H9 (cell line): ENCODE measurements at regions not wholly inside any gene's neighbourhood (a gene's known extent, or its start where the extent isn't known, plus 50 kb on each side); places are given as distances from the start of the nearest gene placed in this dataset.

Experiments
- DNase-seq: peaks from one replicate; pipeline ENCODE4 v3.0.0-alpha.2; 2017
- H2AFZ ChIP-seq: one replicate; pipeline ENCODE4 v1.6.1; 2013; ENCODE audit warnings: mild to moderate bottlenecking, low read length, control low read depth, moderate library complexity
- H2AK5ac ChIP-seq: 2 replicates; pipeline ENCODE4 v1.6.1; 2013; ENCODE audit warnings: low read length, control low read depth, mixed read lengths; ENCODE audit not compliant: insufficient read length
- H2BK120ac ChIP-seq: one replicate; pipeline ENCODE4 v1.6.1; 2013; ENCODE audit warnings: low read depth, mild to moderate bottlenecking, low read length, control low read depth, inconsistent platforms; ENCODE audit not compliant: poor library complexity, severe bottlenecking
- H2BK12ac ChIP-seq: 2 replicates; pipeline ENCODE4 v1.6.1; 2013; ENCODE audit warnings: low read length, control low read depth, mixed read lengths, low read depth; ENCODE audit not compliant: insufficient read length
- H2BK15ac ChIP-seq: 2 replicates; pipeline ENCODE4 v1.6.1; 2013; ENCODE audit warnings: low read depth, low read length, control low read depth
- H2BK20ac ChIP-seq: one replicate; pipeline ENCODE4 v1.6.1; 2013; ENCODE audit warnings: low read depth, mild to moderate bottlenecking, low read length, control low read depth, inconsistent platforms; ENCODE audit not compliant: poor library complexity, severe bottlenecking
- H2BK5ac ChIP-seq: 2 replicates; pipeline ENCODE4 v1.6.1; 2013; ENCODE audit warnings: low read length, control low read depth, mixed read lengths; ENCODE audit not compliant: insufficient read length
- H3K14ac ChIP-seq: 2 replicates; pipeline ENCODE4 v1.6.1; 2013; ENCODE audit warnings: low read length, control low read depth; ENCODE audit not compliant: insufficient read depth
- H3K18ac ChIP-seq: 2 replicates; pipeline ENCODE4 v1.6.1; 2013; ENCODE audit warnings: low read depth, mild to moderate bottlenecking, mixed read lengths, low read length, control low read depth; ENCODE audit not compliant: insufficient read length
- H3K23ac ChIP-seq: 2 replicates; pipeline ENCODE4 v1.6.1; 2013; ENCODE audit warnings: low read length, control low read depth, mixed read lengths, low read depth; ENCODE audit not compliant: insufficient read length
- H3K23me2 ChIP-seq: 2 replicates; pipeline ENCODE4 v1.6.1; 2013; ENCODE audit warnings: low read depth, mild to moderate bottlenecking, mixed read lengths, low read length, control low read depth; ENCODE audit not compliant: insufficient read length, poor library complexity, severe bottlenecking
- H3K27ac ChIP-seq: 2 replicates; pipeline ENCODE4 v1.5.1; 2013; ENCODE audit warnings: low read length, control low read depth, mixed read lengths, low read depth; ENCODE audit not compliant: insufficient read length
- H3K27me3 ChIP-seq: 2 replicates; pipeline ENCODE4 v1.6.1; 2013; ENCODE audit warnings: low read length, control low read depth, inconsistent platforms; ENCODE audit not compliant: insufficient read depth
- H3K4ac ChIP-seq: 2 replicates; pipeline ENCODE4 v1.6.1; 2013; ENCODE audit warnings: low read depth, mild to moderate bottlenecking, control low read depth, inconsistent platforms, low read length, moderate library complexity
- H3K4me1 ChIP-seq: 2 replicates; pipeline ENCODE4 v1.6.1; 2013; ENCODE audit warnings: low read length, control low read depth, inconsistent platforms; ENCODE audit not compliant: insufficient read depth
- H3K4me2 ChIP-seq: 2 replicates; pipeline ENCODE4 v1.6.1; 2013; ENCODE audit warnings: low read length, control low read depth, mixed read lengths; ENCODE audit not compliant: insufficient read length, insufficient read depth
- H3K56ac ChIP-seq: 2 replicates; pipeline ENCODE4 v1.6.1; 2013; ENCODE audit warnings: low read depth, mild to moderate bottlenecking, mixed read lengths, low read length, control low read depth; ENCODE audit not compliant: insufficient read length
- H3K79me1 ChIP-seq: 2 replicates; pipeline ENCODE4 v1.6.1; 2013; ENCODE audit warnings: low read depth, mild to moderate bottlenecking, moderate library complexity, low read length, control low read depth, inconsistent platforms; ENCODE audit not compliant: insufficient read depth, poor library complexity, severe bottlenecking
- H3K79me2 ChIP-seq: 2 replicates; pipeline ENCODE4 v1.6.1; 2013; ENCODE audit warnings: low read length, control low read depth, inconsistent platforms; ENCODE audit not compliant: insufficient read depth
- H3K9ac ChIP-seq: 2 replicates; pipeline ENCODE4 v1.6.1; 2013; ENCODE audit warnings: low read length, control low read depth, mixed read lengths; ENCODE audit not compliant: insufficient read length; ENCODE audit errors: extremely low read depth
- H3K9me3 ChIP-seq: one replicate; pipeline ENCODE4 v1.6.1; 2013; ENCODE audit warnings: low read depth, low read length, inconsistent platforms; ENCODE audit not compliant: control insufficient read depth
- H3T11ph ChIP-seq: one replicate; pipeline ENCODE4 v1.6.1; 2013; ENCODE audit warnings: mild to moderate bottlenecking, low read length, control low read depth, inconsistent platforms
- H4K20me1 ChIP-seq: one replicate; pipeline ENCODE4 v1.6.1; 2013; ENCODE audit not compliant: control insufficient read depth, insufficient read length, insufficient read depth
- H4K5ac ChIP-seq: 2 replicates; pipeline ENCODE4 v1.6.1; 2013; ENCODE audit warnings: low read depth, mild to moderate bottlenecking, mixed read lengths, low read length, control low read depth; ENCODE audit not compliant: insufficient read length
- H4K8ac ChIP-seq: replicated peaks from 2 replicates; pipeline ENCODE4 v1.6.1; 2013; ENCODE audit warnings: low read length, control low read depth, mixed read lengths, low read depth; ENCODE audit not compliant: insufficient read length
- H4K91ac ChIP-seq: 2 replicates; pipeline ENCODE4 v1.6.1; 2013; ENCODE audit warnings: low read depth, mild to moderate bottlenecking, moderate library complexity, mixed read lengths, low read length, control low read depth; ENCODE audit not compliant: insufficient read length
- H3K27ac Mint-ChIP-seq, 3 experiments: 2 replicates in 2 of 3; 3 replicates in 1 of 3; pipeline ENCODE4 v1.8.0; 2020 to 2021; ENCODE audit warnings: mixed read lengths in 3 of 3, mild to moderate bottlenecking in 1 of 3, moderate library complexity in 1 of 3
- H3K27me3 Mint-ChIP-seq: 2 replicates; pipeline ENCODE4 v1.8.0; 2021; ENCODE audit warnings: low read depth, mild to moderate bottlenecking, moderate library complexity, mixed read lengths
- H3K36me3 Mint-ChIP-seq, 3 experiments: 2 replicates in 2 of 3; 3 replicates in 1 of 3; pipeline ENCODE4 v1.8.0; 2020 to 2021; ENCODE audit warnings: low read depth in 3 of 3, mixed read lengths in 3 of 3; ENCODE audit not compliant: insufficient read depth in 1 of 3
- H3K4me1 Mint-ChIP-seq, 2 experiments: 2 replicates each; pipeline ENCODE4 v1.8.0; 2020; ENCODE audit warnings: mixed read lengths in 2 of 2
- H3K4me3 Mint-ChIP-seq, 2 experiments: 2 replicates in 1 of 2; 3 replicates in 1 of 2; pipeline ENCODE4 v1.8.0; 2020 to 2021; ENCODE audit warnings: mild to moderate bottlenecking in 2 of 2, mixed read lengths in 2 of 2, moderate library complexity in 1 of 2
- H3K9me3 Mint-ChIP-seq, 2 experiments: 2 replicates in 1 of 2; 3 replicates in 1 of 2; pipeline ENCODE4 v1.8.0; 2020; ENCODE audit warnings: mild to moderate bottlenecking in 2 of 2, mixed read lengths in 2 of 2, moderate library complexity in 1 of 2
- WGBS: extraction: QIAGEN DNeasy Blood & Tissue Kit; methylation state at CpG from one replicate; pipeline ENCODE4 v1.1.7; 2013; ENCODE audit warnings: missing lambda C conversion rate, low lambda C conversion rate, mixed read lengths; ENCODE audit not compliant: insufficient read length; ENCODE audit errors: extremely low coverage; 5-methylcytosine and 5-hydroxymethylcytosine counted together
- TF ChIP-seq, protein P1 (sequence below): fragments of 200-600 bp; sonication (generic); conservative IDR thresholded peaks from 3 replicates; pipeline ENCODE4 v1.8.0; 2021; ENCODE audit warnings: antibody characterized with exemption, mild to moderate bottlenecking

DNA sequence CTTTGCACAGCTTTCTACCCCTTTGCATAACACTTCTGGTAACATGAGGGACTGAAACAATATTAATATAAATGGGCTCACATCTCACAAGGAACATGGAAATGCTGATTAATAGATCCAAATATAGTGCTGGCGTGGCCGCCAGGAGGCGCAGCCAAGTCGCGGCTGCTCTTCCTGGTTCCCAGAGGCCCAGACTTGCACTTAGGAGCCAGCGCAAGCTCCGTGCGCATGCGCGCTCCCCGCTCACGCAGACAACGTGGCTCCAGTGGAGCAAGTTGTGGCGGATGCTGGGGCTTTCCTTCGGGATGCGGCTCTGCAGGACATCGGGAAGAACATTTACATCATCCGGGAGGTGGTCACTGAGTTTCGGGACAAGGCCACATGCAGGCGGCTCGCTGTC, 318.3 kb upstream of the SLC7A11 start:
- Histone ChIP-seq H3K14ac (no peak overlapping the region), H3K18ac (no peak overlapping the region), H3K9me3 (no peaks in the 10 kb centered on the region), H2BK120ac (no peak overlapping the region), H4K8ac (no peak overlapping the region), H2BK5ac (no peak overlapping the region), H3T11ph (no peak overlapping the region), H2AK5ac (no peak overlapping the region), H3K79me2 (peaks cover 1% of the 10 kb centered on the region; the same call in 1 of the 2 replicates), H4K20me1 (no peaks in the 10 kb centered on the region), H2BK12ac (no peak overlapping the region), H2BK15ac (no peak overlapping the region), H3K9ac (no peak overlapping the region), H3K27me3 (no peaks in the 10 kb centered on the region), H4K91ac (no peak overlapping the region), H3K23me2 (no peaks in the 10 kb centered on the region), H3K27ac (no peak overlapping the region), H2BK20ac (no peak overlapping the region), H3K4me1 (no peaks in the 10 kb centered on the region), H4K5ac (no peak overlapping the region), H3K79me1 (no peaks in the 10 kb centered on the region), H3K56ac (no peak overlapping the region), H2AFZ (no peak overlapping the region), H3K4me2 (no peak overlapping the region), H3K4ac (no peak overlapping the region), H3K23ac (no peak overlapping the region)
- H3K4me3 Mint-ChIP-seq, result no peak overlapping the region
- no CpG with 5 or more reads among the region's 21 CpGs for WGBS
- peaks cover 5 to 7% of the 10 kb centered on the region in 2 experiments for H3K4me1 Mint-ChIP-seq
- no peaks in the 10 kb centered on the region for H3K27me3 Mint-ChIP-seq
- H3K36me3 Mint-ChIP-seq, result peaks cover 0 to 4% (median 2%) of the 10 kb centered on the region in 3 experiments; a peak in 3 of 7 replicates
- DNase-seq, result peak; percentile 71
- no peak overlapping the region for H3K27ac Mint-ChIP-seq
- TF ChIP-seq, protein P1, sequence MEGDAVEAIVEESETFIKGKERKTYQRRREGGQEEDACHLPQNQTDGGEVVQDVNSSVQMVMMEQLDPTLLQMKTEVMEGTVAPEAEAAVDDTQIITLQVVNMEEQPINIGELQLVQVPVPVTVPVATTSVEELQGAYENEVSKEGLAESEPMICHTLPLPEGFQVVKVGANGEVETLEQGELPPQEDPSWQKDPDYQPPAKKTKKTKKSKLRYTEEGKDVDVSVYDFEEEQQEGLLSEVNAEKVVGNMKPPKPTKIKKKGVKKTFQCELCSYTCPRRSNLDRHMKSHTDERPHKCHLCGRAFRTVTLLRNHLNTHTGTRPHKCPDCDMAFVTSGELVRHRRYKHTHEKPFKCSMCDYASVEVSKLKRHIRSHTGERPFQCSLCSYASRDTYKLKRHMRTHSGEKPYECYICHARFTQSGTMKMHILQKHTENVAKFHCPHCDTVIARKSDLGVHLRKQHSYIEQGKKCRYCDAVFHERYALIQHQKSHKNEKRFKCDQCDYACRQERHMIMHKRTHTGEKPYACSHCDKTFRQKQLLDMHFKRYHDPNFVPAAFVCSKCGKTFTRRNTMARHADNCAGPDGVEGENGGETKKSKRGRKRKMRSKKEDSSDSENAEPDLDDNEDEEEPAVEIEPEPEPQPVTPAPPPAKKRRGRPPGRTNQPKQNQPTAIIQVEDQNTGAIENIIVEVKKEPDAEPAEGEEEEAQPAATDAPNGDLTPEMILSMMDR, result peak; percentile 60
- H3K9me3 Mint-ChIP-seq, result peaks cover 0 to 3% of the 10 kb centered on the region in 2 experiments; a peak in 2 of 5 replicates
